ENCODE measurements at regions not wholly inside any gene's neighbourhood (a gene's known extent, or its start where the extent isn't known, plus 50 kb on each side); places are given as distances from the start of the nearest gene placed in this dataset.
A peak's percentile ranks its signal among the peaks of the same experiment; 100 is the strongest.

GRCh38 chr5:38048400-38048799 is 208.6 kb upstream of the GDNF start:
- H3K27ac ChIP-seq = no peak overlapping the region
- no peaks in the 10 kb centered on the region for H4K20me1 ChIP-seq
- no peak for TF ChIP-seq Cebpa-rat (IDR thresholded peaks at IDR 0.05)

GRCh38 chr5:38046103-38046502 is 206.3 kb upstream of the GDNF start:
- Histone ChIP-seq H4K20me1 (no peaks in the 10 kb centered on the region), H3K9ac (no peak overlapping the region), H3K9me3 (no peaks in the 10 kb centered on the region), H3K4me1 (no peaks in the 10 kb centered on the region), H3K27ac (no peak overlapping the region), H3K27me3 (no peaks in the 10 kb centered on the region), H3K4me3 (no peak overlapping the region), H3K36me3 (no peaks in the 10 kb centered on the region), H3K4me2 (no peak overlapping the region)
- TF ChIP-seq Cebpa-rat (IDR thresholded peaks at IDR 0.05) = no peak

More at GRCh38 chr5:38048400-38048799, 208.6 kb upstream of the GDNF start:
- Histone ChIP-seq H3K9ac (no peak overlapping the region), H3K27me3 (no peaks in the 10 kb centered on the region), H3K4me2 (no peak overlapping the region), H3K4me1 (peaks cover 7% of the 10 kb centered on the region), H3K36me3 (no peaks in the 10 kb centered on the region), H3K9me3 (no peaks in the 10 kb centered on the region), H3K4me3 (no peak overlapping the region)

- Histone ChIP-seq H3K9me3 (no peaks in the 10 kb centered on the region), H3K36me3 (no peaks in the 10 kb centered on the region), H3K4me3 (no peak overlapping the region), H4K20me1 (no peaks in the 10 kb centered on the region), H3K27me3 (no peaks in the 10 kb centered on the region), H3K4me1 (no peaks in the 10 kb centered on the region), H3K4me2 (no peak overlapping the region), H3K9ac (no peak overlapping the region), H3K27ac (no peak overlapping the region)
- no peak for TF ChIP-seq Cebpa-rat (IDR thresholded peaks at IDR 0.05)
Measured at GRCh38 chr5:38045446-38045845, 205.6 kb upstream of the GDNF start.

GRCh38 chr5:38039826-38040225 is 200.0 kb upstream of the GDNF start:
- no peaks in the 10 kb centered on the region for H4K20me1 ChIP-seq
- no peak overlapping the region for H3K4me2 ChIP-seq
- no peak overlapping the region for H3K4me3 ChIP-seq
- no peaks in the 10 kb centered on the region for H3K36me3 ChIP-seq
- TF ChIP-seq Cebpa-rat (IDR thresholded peaks at IDR 0.05) = no peak
- H3K27ac ChIP-seq = no peak overlapping the region
- H3K27me3 ChIP-seq = no peaks in the 10 kb centered on the region
- no peaks in the 10 kb centered on the region for H3K9me3 ChIP-seq
- no peaks in the 10 kb centered on the region for H3K4me1 ChIP-seq
- no peak overlapping the region for H3K9ac ChIP-seq

GRCh38 chr5:38039091-38039490 is 199.2 kb upstream of the GDNF start:
- H3K4me2 ChIP-seq = no peak overlapping the region
- H3K27me3 ChIP-seq = no peaks in the 10 kb centered on the region
- TF ChIP-seq Cebpa-rat (IDR thresholded peaks at IDR 0.05) = no peak
- H3K9ac ChIP-seq = no peak overlapping the region
- no peak overlapping the region for H3K4me3 ChIP-seq
- no peaks in the 10 kb centered on the region for H3K36me3 ChIP-seq
- H3K4me1 ChIP-seq = no peaks in the 10 kb centered on the region
- no peak overlapping the region for H3K27ac ChIP-seq
- H3K9me3 ChIP-seq = no peaks in the 10 kb centered on the region
- H4K20me1 ChIP-seq = no peaks in the 10 kb centered on the region

- no peak overlapping the region for H3K4me3 ChIP-seq
- H3K27ac ChIP-seq = no peak overlapping the region
- no peaks in the 10 kb centered on the region for H3K36me3 ChIP-seq
- H3K4me1 ChIP-seq = no peaks in the 10 kb centered on the region
- TF ChIP-seq Cebpa-rat (IDR thresholded peaks at IDR 0.05) = no peak
- H3K27me3 ChIP-seq = no peaks in the 10 kb centered on the region
- no peak overlapping the region for H3K4me2 ChIP-seq
- H4K20me1 ChIP-seq = no peaks in the 10 kb centered on the region
- H3K9ac ChIP-seq = no peak overlapping the region
- no peaks in the 10 kb centered on the region for H3K9me3 ChIP-seq
Measured at GRCh38 chr5:38036765-38037164, 196.9 kb upstream of the GDNF start.

- Histone ChIP-seq H3K4me3 (no peak overlapping the region), H3K4me1 (no peaks in the 10 kb centered on the region), H4K20me1 (no peaks in the 10 kb centered on the region), H3K27ac (no peak overlapping the region), H3K4me2 (no peak overlapping the region), H3K9me3 (no peaks in the 10 kb centered on the region), H3K36me3 (no peaks in the 10 kb centered on the region), H3K27me3 (no peaks in the 10 kb centered on the region), H3K9ac (no peak overlapping the region)
- TF ChIP-seq Cebpa-rat (IDR thresholded peaks at IDR 0.05) = no peak
Measured at GRCh38 chr5:38032149-38032548, 192.3 kb upstream of the GDNF start.

GRCh38 chr5:38031304-38031703 is 191.5 kb upstream of the GDNF start:
- no peaks in the 10 kb centered on the region for H3K27me3 ChIP-seq
- TF ChIP-seq Cebpa-rat (IDR thresholded peaks at IDR 0.05) = no peak
- no peak overlapping the region for H3K9ac ChIP-seq
- no peaks in the 10 kb centered on the region for H3K36me3 ChIP-seq
- no peak overlapping the region for H3K4me3 ChIP-seq
- no peak overlapping the region for H3K4me2 ChIP-seq
- H3K9me3 ChIP-seq = no peaks in the 10 kb centered on the region
- H3K4me1 ChIP-seq = no peaks in the 10 kb centered on the region
- no peaks in the 10 kb centered on the region for H4K20me1 ChIP-seq
- no peak overlapping the region for H3K27ac ChIP-seq

GRCh38 chr5:38029397-38030065 is 189.7 kb upstream of the GDNF start:
- Histone ChIP-seq H3K9ac (no peak overlapping the region), H3K4me3 (no peak overlapping the region), H4K20me1 (no peaks in the 10 kb centered on the region), H3K4me1 (no peaks in the 10 kb centered on the region), H3K27ac (no peak overlapping the region), H3K9me3 (no peaks in the 10 kb centered on the region), H3K36me3 (no peaks in the 10 kb centered on the region), H3K27me3 (no peaks in the 10 kb centered on the region), H3K4me2 (no peak overlapping the region)
- TF ChIP-seq Cebpa-rat (IDR thresholded peaks at IDR 0.05) = no peak

GRCh38 chr5:38023799-38024198 is 184.0 kb upstream of the GDNF start:
- Histone ChIP-seq H3K27me3 (no peaks in the 10 kb centered on the region), H4K20me1 (no peaks in the 10 kb centered on the region)

GRCh38 chr5:38023371-38023770 is 183.5 kb upstream of the GDNF start:
- Histone ChIP-seq H3K9me3 (no peaks in the 10 kb centered on the region), H3K4me3 (no peak overlapping the region), H3K36me3 (no peaks in the 10 kb centered on the region), H3K27me3 (no peaks in the 10 kb centered on the region), H3K4me1 (peaks cover 17% of the 10 kb centered on the region), H3K9ac (no peak overlapping the region), H3K4me2 (peak overlapping the region; percentile 58), H3K27ac (no peak overlapping the region), H4K20me1 (no peaks in the 10 kb centered on the region)
- TF ChIP-seq Cebpa-rat (IDR thresholded peaks at IDR 0.05) = no peak

More at GRCh38 chr5:38023799-38024198, 184.0 kb upstream of the GDNF start:
- Histone ChIP-seq H3K36me3 (no peaks in the 10 kb centered on the region), H3K4me3 (no peak overlapping the region), H3K4me1 (peaks cover 17% of the 10 kb centered on the region), H3K9ac (no peak overlapping the region), H3K4me2 (no peak overlapping the region), H3K27ac (no peak overlapping the region), H3K9me3 (no peaks in the 10 kb centered on the region)
- no peak for TF ChIP-seq Cebpa-rat (IDR thresholded peaks at IDR 0.05)

Data from BLaER1 (cell line).